HepG2 (cell line): ENCODE measurements at regions not wholly inside any gene's neighbourhood (a gene's known extent, or its start where the extent isn't known, plus 50 kb on each side); places are given as distances from the start of the nearest gene placed in this dataset.

Experiments used
- ATAC-seq: fragments of 200-7000 bp; cut with Tn5 transposase; 3 replicates; pipeline ENCODE4 v1.9.1; 2020; ENCODE audit warnings: mild to moderate bottlenecking, moderate library complexity
- BruUV-seq: library from RNA; stranded (reverse); fragments of 400-500 nt; replicated peaks from 2 replicates; lab custom pipeline; 2021; lab: Mats Ljungman, UMichigan
- CTCF ChIA-PET: fragments of 300-600 bp; formaldehyde crosslinking; extraction: SDS; loops from one replicate; lab custom pipeline; 2021; ENCODE audit warnings: low total read pairs, inconsistent platforms, low intra/inter-chr PET ratio; lab: Yijun Ruan, JAX
- POLR2A ChIA-PET: fragments of 350-600 bp; sonication (Branson Sonifier 250); formaldehyde crosslinking; loops from one replicate; lab custom pipeline; 2020; ENCODE audit warnings: antibody characterized with exemption, inconsistent platforms; lab: Yijun Ruan, JAX
- DNase-seq: peaks from one replicate; pipeline ENCODE4 v3.0.0-alpha.2; 2015; ENCODE audit warnings: low spot score
- FAIRE-seq: peaks from 3 replicates; lab custom pipeline; 2011; peaks lifted over from hg19 to GRCh38; lab: Jason Lieb, UNC
- H2AFZ ChIP-seq: one replicate; pipeline ENCODE4 v1.6.1; 2011; ENCODE audit warnings: low read length, inconsistent platforms
- H3K27ac ChIP-seq: fragments of 300-600 bp; 3 replicates; pipeline ENCODE4 v1.8.0; 2011; ENCODE audit warnings: mixed run types, mild to moderate bottlenecking, mixed read lengths, low read length, inconsistent platforms; ENCODE audit not compliant: insufficient read depth; ENCODE audit errors: extremely low read length
- H3K27me3 ChIP-seq, 2 experiments: fragments of 200-600 bp in 1 of 2; 2 replicates in 1 of 2; 3 replicates in 1 of 2; pipeline versions ENCODE4 v1.6.0 to v1.8.0; 2011; ENCODE audit warnings: low read length in 2 of 2, mild to moderate bottlenecking in 2 of 2, moderate library complexity in 2 of 2, inconsistent platforms in 1 of 2; ENCODE audit not compliant: insufficient read depth in 2 of 2, control insufficient read depth in 1 of 2
- H3K36me3 ChIP-seq, 2 experiments: fragments of 200-600 bp in 1 of 2; replicated peaks in 1 of 2; 2 replicates in 1 of 2; 3 replicates in 1 of 2; pipeline versions ENCODE4 v1.5.1 to v1.8.0; 2011; ENCODE audit warnings: low read length in 2 of 2, inconsistent platforms in 1 of 2; ENCODE audit not compliant: insufficient read depth in 2 of 2, control insufficient read depth in 1 of 2
- H3K4me1 ChIP-seq: 2 replicates; pipeline ENCODE4 v1.5.1; 2012; ENCODE audit warnings: low read length, inconsistent platforms; ENCODE audit not compliant: insufficient read depth
- H3K4me2 ChIP-seq: 2 replicates; pipeline ENCODE4 v1.6.0; 2011; ENCODE audit warnings: low read depth, low read length, inconsistent platforms
- H3K4me3 ChIP-seq, 3 experiments: fragments of 200-600 bp in 1 of 3; sonication (generic), shearing (Covaris generic) in 1 of 3; replicated peaks in 1 of 3; 2 replicates each; pipeline ENCODE4 v1.5.1; 2011 to 2016; ENCODE audit warnings: low read length in 3 of 3, inconsistent platforms in 2 of 3, low read depth in 2 of 3, mild to moderate bottlenecking in 2 of 3, control low read depth in 1 of 3, mixed read lengths in 1 of 3; ENCODE audit not compliant: insufficient read depth in 1 of 3
- H3K79me2 ChIP-seq: one replicate; pipeline ENCODE4 v1.6.1; 2011; ENCODE audit warnings: low read length, inconsistent platforms; ENCODE audit not compliant: insufficient read depth
- H3K9ac ChIP-seq: 2 replicates; pipeline ENCODE4 v1.6.0; 2011; ENCODE audit warnings: mild to moderate bottlenecking, low read depth, low read length, inconsistent platforms; ENCODE audit not compliant: insufficient read depth
- H3K9me3 ChIP-seq: 2 replicates; pipeline ENCODE4 v1.5.1; 2012; ENCODE audit warnings: mild to moderate bottlenecking, low read length
- H4K20me1 ChIP-seq: 2 replicates; pipeline ENCODE4 v1.6.0; 2011; ENCODE audit warnings: inconsistent platforms, mild to moderate bottlenecking, low read length, moderate library complexity; ENCODE audit not compliant: insufficient read depth
- CTCF ChIP-seq: sonication (generic); formaldehyde crosslinking; IDR thresholded peaks from 2 replicates; pipeline ENCODE4 v1.5.0; 2020; ENCODE audit warnings: mild to moderate bottlenecking, missing genetic modification reagents, moderate library complexity
- E2F1 ChIP-seq: sonication (generic); formaldehyde crosslinking; IDR thresholded peaks from 2 replicates; pipeline ENCODE4 v1.5.0; 2020; ENCODE audit warnings: missing genetic modification reagents
- ESRRA ChIP-seq: sonication (generic); formaldehyde crosslinking; IDR thresholded peaks from 2 replicates; pipeline ENCODE4 v1.5.1; 2020; ENCODE audit warnings: mild to moderate bottlenecking, low read depth, missing genetic modification reagents
- HHEX ChIP-seq: IDR thresholded peaks from 2 replicates; pipeline ENCODE4 v1.6.1; 2016; ENCODE audit warnings: control low read depth
- POLR2G ChIP-seq: fragments of 200-400 bp; formaldehyde crosslinking; IDR thresholded peaks from 2 replicates; pipeline ENCODE4 v1.6.1; 2018; ENCODE audit warnings: mild to moderate bottlenecking, low read depth, low read length, moderate library complexity
- SAFB2 ChIP-seq: sonication (generic); formaldehyde crosslinking; IDR thresholded peaks from 2 replicates; pipeline ENCODE4 v1.5.1; 2020; ENCODE audit warnings: missing genetic modification reagents, low read depth, mild to moderate bottlenecking, borderline replicate concordance
- SIN3B ChIP-seq: fragments of 150-350 bp; IDR thresholded peaks from 2 replicates; pipeline ENCODE4 v1.6.1; 2014; ENCODE audit warnings: low read length
- ZNF782 ChIP-seq: sonication (generic); formaldehyde crosslinking; IDR thresholded peaks from 2 replicates; pipeline ENCODE4 v1.4.0; 2020; ENCODE audit warnings: missing genetic modification reagents, mild to moderate bottlenecking, borderline replicate concordance
- WGBS: methylation state at CpG from one replicate; pipeline ENCODE4 v1.1.6; 2017; ENCODE audit warnings: low lambda C conversion rate; 5-methylcytosine and 5-hydroxymethylcytosine counted together
- in situ Hi-C: cut with HindIII; loops from 2 replicates; pipeline ENCODE4 v1.10.0; 2017; ENCODE audit warnings: low pct_unique_long_range_greater_than_20kb; ENCODE audit not compliant: extremely low pct_ligation_motif_present
- intact Hi-C: fragments of 100-400 bp; cut with micrococcal nuclease; formaldehyde crosslinking; loops from one replicate; pipeline ENCODE4 v1.10.0; 2022; ENCODE audit not compliant: unreplicated experiment

GRCh38 chr1:171403393-171403792, 81.9 kb upstream of the PRRC2C start:
- ChIA-PET CTCF (no interaction called here), POLR2A (no interaction called here)
- no peak for DNase-seq
- in situ Hi-C loops, result no loop called here
- H3K4me1 ChIP-seq, result no peaks in the 10 kb centered on the region
- no peak overlapping the region for H3K4me3 ChIP-seq
- no peak overlapping the region for H2AFZ ChIP-seq
- H3K9ac ChIP-seq, result no peak overlapping the region
- intact Hi-C loops, result no loop called here
- BruUV-seq, result no TSS peak
- no peak overlapping the region for H3K4me2 ChIP-seq
- H3K27ac ChIP-seq, result no peak overlapping the region
- WGBS, result 95% methylated on average over 3 of the region's 7 CpGs
- FAIRE-seq, result no peak
- no peaks in the 10 kb centered on the region for H4K20me1 ChIP-seq
- TF ChIP-seq ZNF782 (no peak), SAFB2 (CRISPR knock-in tag) (no peak), HHEX (CRISPR knock-in tag) (no peak), ESRRA (no peak), CTCF (CRISPR knock-in tag) (no peak), SIN3B (no peak), POLR2G (no peak), E2F1 (CRISPR knock-in tag) (no peak)
- no peaks in the 10 kb centered on the region for H3K9me3 ChIP-seq
- H3K36me3 ChIP-seq, result no peaks in the 10 kb centered on the region
- ATAC-seq, result no peak
- no peaks in the 10 kb centered on the region for H3K27me3 ChIP-seq
- H3K79me2 ChIP-seq, result no peaks in the 10 kb centered on the region
